GM12892 (cell line): ENCODE measurements at regions not wholly inside any gene's neighbourhood (a gene's known extent, or its start where the extent isn't known, plus 50 kb on each side); places are given as distances from the start of the nearest gene placed in this dataset.

Experiments used
- POLR2A ChIP-seq: IDR thresholded peaks from 2 replicates; pipeline ENCODE4 v1.6.1; 2011; ENCODE audit warnings: low read depth, low read length, control low read depth
- POLR2AphosphoS5 ChIP-seq: IDR thresholded peaks from 2 replicates; pipeline ENCODE4 v1.6.1; 2011; ENCODE audit warnings: low read depth, low read length, control low read depth
- TAF1 ChIP-seq: IDR thresholded peaks from 2 replicates; pipeline ENCODE4 v1.6.1; 2011; ENCODE audit warnings: low read depth, mild to moderate bottlenecking, control low read depth, low read length, borderline replicate concordance

- TF ChIP-seq POLR2A (no peak), TAF1 (no peak), POLR2AphosphoS5 (no peak)
Measured at GRCh38 chr4:130985371-130985770, 1889.4 kb downstream of the C4orf33 start.
